ENCODE measurements at regions not wholly inside any gene's neighbourhood (a gene's known extent, or its start where the extent isn't known, plus 50 kb on each side); places are given as distances from the start of the nearest gene placed in this dataset.

DNA sequence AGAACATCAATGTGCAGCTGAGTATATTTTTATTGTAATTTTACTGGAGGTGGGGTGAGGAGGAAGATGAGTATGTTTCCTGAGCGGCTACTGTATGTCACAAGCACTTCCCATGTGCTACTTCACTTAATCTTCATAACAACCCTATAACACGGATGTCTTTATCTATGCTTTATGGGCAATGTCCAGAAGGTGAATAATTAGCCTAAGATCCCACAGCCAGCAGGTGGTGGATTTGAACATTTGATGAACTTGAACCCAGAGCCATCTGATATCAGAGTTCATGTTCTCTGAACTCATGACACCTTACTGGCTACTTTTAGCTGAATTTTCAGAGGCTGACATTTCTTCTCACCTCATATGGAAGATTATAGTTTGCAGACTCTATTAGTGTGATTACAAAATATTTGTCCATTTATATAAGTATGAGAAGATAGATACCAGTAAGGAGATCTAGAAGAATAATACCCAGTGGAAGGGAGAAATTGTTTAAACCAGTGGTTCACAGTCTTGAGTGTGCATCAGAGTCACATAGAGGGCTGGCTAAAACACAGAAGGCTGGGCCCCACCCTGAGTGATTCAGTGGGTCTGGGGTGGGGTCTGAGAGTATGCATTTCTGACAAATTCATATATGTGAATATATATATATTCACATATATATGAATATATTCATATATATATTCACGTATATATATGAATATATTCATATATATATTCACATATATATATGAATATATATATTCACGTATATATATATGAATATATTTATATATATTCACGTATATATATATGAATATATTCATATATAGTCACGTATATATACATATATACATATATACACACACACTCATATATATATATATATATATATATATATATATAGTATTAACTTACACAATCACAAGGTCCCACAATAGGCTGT is 164.4 kb upstream of the NR3C1 start:
- Mint-ChIP-seq H3K36me3 (no peaks in the 10 kb centered on the region), H3K9me3 (peaks cover 0 to 1% (median 0%) of the 10 kb centered on the region in 7 donors), H3K27me3 (ENCODE audit: low read depth in 3 of 3) (peaks cover 0 to 2% (median 2%) of the 10 kb centered on the region in 3 donors), H3K27ac (peak overlapping the region in 3 of 7 donors; percentile 14 to 63 (median 38)), H3K4me1 (peaks cover 40% of the 10 kb centered on the region), H3K4me3 (peak overlapping the region in 1 of 2 donors; percentile 46)
- Histone ChIP-seq H3K36me3 (replicated peaks in 1 of 2; ENCODE audit: control insufficient read depth in 1 of 2, insufficient read depth in 2 of 2, low read length in 2 of 2) (no peaks in the 10 kb centered on the region), H3K9me3 (replicated peaks in 1 of 2; ENCODE audit: control insufficient read depth in 1 of 2, insufficient read depth in 1 of 2, low read length in 2 of 2) (no peaks in the 10 kb centered on the region), H2AFZ (ENCODE audit: insufficient read depth, low read depth, low read length, poor library complexity, severe bottlenecking) (no peak overlapping the region), H3K4me2 (replicated peaks; ENCODE audit: extremely low read depth, low read length, poor library complexity, severe bottlenecking) (no peak overlapping the region), H3K79me2 (ENCODE audit: insufficient read depth, low read length) (no peaks in the 10 kb centered on the region), H3K4me3 (replicated peaks in 1 of 3; ENCODE audit: low read depth in 2 of 3, low read length in 3 of 3) (no peak overlapping the region), H3K9ac (ENCODE audit: insufficient read depth, low read length, poor library complexity, severe bottlenecking) (no peak overlapping the region), H3K27ac (ENCODE audit: low read depth in 1 of 2, low read length in 2 of 2) (no peak overlapping the region), H3K4me1 (ENCODE audit: control insufficient read depth in 1 of 2, insufficient read depth in 2 of 2, low read length in 2 of 2) (peaks cover 19 to 35% of the 10 kb centered on the region in 2 donors), H4K20me1 (ENCODE audit: insufficient read depth, low read length) (no peaks in the 10 kb centered on the region), H3K27me3 (ENCODE audit: control insufficient read depth in 2 of 2, insufficient read depth in 2 of 2, low read length in 2 of 2) (no peaks in the 10 kb centered on the region)
- TF ChIP-seq, protein P1, sequence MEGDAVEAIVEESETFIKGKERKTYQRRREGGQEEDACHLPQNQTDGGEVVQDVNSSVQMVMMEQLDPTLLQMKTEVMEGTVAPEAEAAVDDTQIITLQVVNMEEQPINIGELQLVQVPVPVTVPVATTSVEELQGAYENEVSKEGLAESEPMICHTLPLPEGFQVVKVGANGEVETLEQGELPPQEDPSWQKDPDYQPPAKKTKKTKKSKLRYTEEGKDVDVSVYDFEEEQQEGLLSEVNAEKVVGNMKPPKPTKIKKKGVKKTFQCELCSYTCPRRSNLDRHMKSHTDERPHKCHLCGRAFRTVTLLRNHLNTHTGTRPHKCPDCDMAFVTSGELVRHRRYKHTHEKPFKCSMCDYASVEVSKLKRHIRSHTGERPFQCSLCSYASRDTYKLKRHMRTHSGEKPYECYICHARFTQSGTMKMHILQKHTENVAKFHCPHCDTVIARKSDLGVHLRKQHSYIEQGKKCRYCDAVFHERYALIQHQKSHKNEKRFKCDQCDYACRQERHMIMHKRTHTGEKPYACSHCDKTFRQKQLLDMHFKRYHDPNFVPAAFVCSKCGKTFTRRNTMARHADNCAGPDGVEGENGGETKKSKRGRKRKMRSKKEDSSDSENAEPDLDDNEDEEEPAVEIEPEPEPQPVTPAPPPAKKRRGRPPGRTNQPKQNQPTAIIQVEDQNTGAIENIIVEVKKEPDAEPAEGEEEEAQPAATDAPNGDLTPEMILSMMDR (IDR thresholded peaks at IDR 0.05) = no peak
- peak in 2 of 3 donors; percentile 18 to 44 for DNase-seq
- no CpG with 5 or more reads among the region's 6 CpGs for WGBS (ENCODE audit: insufficient coverage)
- intact Hi-C loops (cut with micrococcal nuclease) = loop anchor here in 1 of 2 donors (10.0 kb wide), 1 partner anchor 133 kb away; no protein-coding TSS in a partner anchor

DNA sequence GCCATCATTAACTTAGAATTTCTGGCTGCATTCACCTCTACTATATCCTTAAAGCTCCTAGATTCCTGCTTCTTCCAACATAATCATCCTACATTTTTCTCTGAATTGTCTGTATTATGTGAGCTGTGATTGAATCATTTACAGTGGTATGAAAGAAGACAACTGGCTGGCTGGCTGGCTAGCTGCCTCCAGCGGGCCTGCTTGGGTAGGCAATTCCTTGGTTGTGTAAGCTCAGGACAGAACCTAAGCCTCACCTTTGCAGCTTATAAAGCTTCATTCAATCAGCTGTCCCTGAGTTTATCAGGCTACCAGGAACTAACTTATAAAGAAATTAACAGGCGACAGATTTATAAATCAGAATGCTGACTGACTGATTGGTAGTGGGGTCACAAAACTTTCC is 162.7 kb upstream of the NR3C1 start:
- WGBS (ENCODE audit: insufficient coverage) = no CpG with 5 or more reads among the region's 2 CpGs
- H3K27ac Mint-ChIP-seq = peak overlapping the region in 1 of 7 donors; percentile 4
- intact Hi-C loops (cut with micrococcal nuclease) = loop anchor here in 1 of 2 donors (10.0 kb wide), 1 partner anchor 131 kb away; no protein-coding TSS in a partner anchor

More for the DNA sequence above, 162.7 kb upstream of the NR3C1 start:
- H3K9me3 ChIP-seq (replicated peaks in 1 of 2; ENCODE audit: control insufficient read depth in 1 of 2, insufficient read depth in 1 of 2, low read length in 2 of 2) = no peaks in the 10 kb centered on the region
- Mint-ChIP-seq H3K9me3 (peaks cover 0 to 1% (median 0%) of the 10 kb centered on the region in 7 donors), H3K4me3 (no peak overlapping the region), H3K27me3 (ENCODE audit: low read depth in 3 of 3) (peaks cover 0 to 2% (median 2%) of the 10 kb centered on the region in 3 donors), H3K36me3 (no peaks in the 10 kb centered on the region), H3K4me1 (peaks cover 40% of the 10 kb centered on the region)
- no peaks in the 10 kb centered on the region for H3K27me3 ChIP-seq (ENCODE audit: control insufficient read depth in 2 of 2, insufficient read depth in 2 of 2, low read length in 2 of 2)
- no peak overlapping the region for H2AFZ ChIP-seq (ENCODE audit: insufficient read depth, low read depth, low read length, poor library complexity, severe bottlenecking)
- no peaks in the 10 kb centered on the region for H4K20me1 ChIP-seq (ENCODE audit: insufficient read depth, low read length)
- H3K4me2 ChIP-seq (replicated peaks; ENCODE audit: extremely low read depth, low read length, poor library complexity, severe bottlenecking) = no peak overlapping the region
- DNase-seq = no peak
- H3K4me3 ChIP-seq (replicated peaks in 1 of 3; ENCODE audit: low read depth in 2 of 3, low read length in 3 of 3) = no peak overlapping the region
- H3K9ac ChIP-seq (ENCODE audit: insufficient read depth, low read length, poor library complexity, severe bottlenecking) = no peak overlapping the region
- H3K27ac ChIP-seq (ENCODE audit: low read depth in 1 of 2, low read length in 2 of 2) = no peak overlapping the region
- no peaks in the 10 kb centered on the region for H3K36me3 ChIP-seq (replicated peaks in 1 of 2; ENCODE audit: control insufficient read depth in 1 of 2, insufficient read depth in 2 of 2, low read length in 2 of 2)
- H3K4me1 ChIP-seq (ENCODE audit: control insufficient read depth in 1 of 2, insufficient read depth in 2 of 2, low read length in 2 of 2) = peaks cover 19 to 37% of the 10 kb centered on the region in 2 donors
- no peaks in the 10 kb centered on the region for H3K79me2 ChIP-seq (ENCODE audit: insufficient read depth, low read length)
- TF ChIP-seq, protein P1 (IDR thresholded peaks at IDR 0.05) = no peak
